GM12891 (cell line): ENCODE measurements at regions not wholly inside any gene's neighbourhood (a gene's known extent, or its start where the extent isn't known, plus 50 kb on each side); places are given as distances from the start of the nearest gene placed in this dataset.

Experiments used
- PAX5 ChIP-seq: IDR thresholded peaks from 2 replicates; pipeline ENCODE4 v1.6.1; 2011; ENCODE audit warnings: low read length, moderate library complexity, mild to moderate bottlenecking; ENCODE audit not compliant: insufficient read depth, severe bottlenecking
- POLR2A ChIP-seq: IDR thresholded peaks from 2 replicates; pipeline ENCODE4 v1.6.1; 2011; ENCODE audit warnings: low read depth, low read length, control low read depth
- POLR2AphosphoS5 ChIP-seq: IDR thresholded peaks from 2 replicates; pipeline ENCODE4 v1.6.1; 2011; ENCODE audit warnings: low read depth, low read length, control low read depth
- POU2F2 ChIP-seq: IDR thresholded peaks from 2 replicates; pipeline ENCODE4 v1.6.1; 2011; ENCODE audit warnings: low read depth, mild to moderate bottlenecking, control low read depth, low read length, moderate library complexity
- SPI1 ChIP-seq: IDR thresholded peaks from 2 replicates; pipeline ENCODE4 v1.6.1; 2011; ENCODE audit warnings: low read depth, low read length, control low read depth
- TAF1 ChIP-seq: IDR thresholded peaks from 2 replicates; pipeline ENCODE4 v1.6.1; 2011; ENCODE audit warnings: low read depth, low read length, control low read depth

- TF ChIP-seq POLR2A (no peak), POLR2AphosphoS5 (no peak), SPI1 (no peak), TAF1 (no peak), POU2F2 (no peak), PAX5 (no peak)
These were observed 270.4 kb downstream of the ADAMTS20 start for GRCh38 chr12:43281563-43281962.
